GM23338 (cell line): ENCODE measurements at regions not wholly inside any gene's neighbourhood (a gene's known extent, or its start where the extent isn't known, plus 50 kb on each side); places are given as distances from the start of the nearest gene placed in this dataset.

Experiments used
- ATAC-seq: fragments of 200-7000 bp; cut with Tn5 transposase; 3 replicates; pipeline ENCODE4 v1.9.1; 2020
- DNase-seq: peaks from one replicate; pipeline ENCODE4 v3.0.0-alpha.2; 2015; ENCODE audit warnings: low spot score
- H2AFZ ChIP-seq: fragments of 200-600 bp; sonication (generic); 2 replicates; pipeline ENCODE4 v1.8.0; 2016; ENCODE audit warnings: antibody characterized with exemption, mild to moderate bottlenecking, moderate library complexity
- H3F3A ChIP-seq: fragments of 200-600 bp; sonication (generic); replicated peaks from 2 replicates; pipeline ENCODE4 v1.8.0; 2017; ENCODE audit warnings: antibody characterized with exemption, mixed run types, low read depth
- H3K27ac ChIP-seq: fragments of 200-600 bp; sonication (generic); 2 replicates; pipeline ENCODE4 v1.6.1; 2016; ENCODE audit warnings: low read depth
- H3K27me3 ChIP-seq: fragments of 200-600 bp; sonication (generic); 2 replicates; pipeline ENCODE4 v1.8.0; 2016; ENCODE audit warnings: mild to moderate bottlenecking, mixed run types, moderate library complexity; ENCODE audit not compliant: insufficient read depth
- H3K36me3 ChIP-seq: fragments of 200-600 bp; sonication (generic); 2 replicates; pipeline ENCODE4 v1.8.0; 2016; ENCODE audit warnings: mild to moderate bottlenecking; ENCODE audit not compliant: insufficient read depth
- H3K4me1 ChIP-seq: fragments of 200-600 bp; sonication (generic); 2 replicates; pipeline ENCODE4 v1.8.0; 2016; ENCODE audit warnings: mild to moderate bottlenecking, moderate library complexity; ENCODE audit not compliant: insufficient read depth
- H3K4me2 ChIP-seq: fragments of 200-600 bp; sonication (generic); 2 replicates; pipeline ENCODE4 v1.7.1; 2017; ENCODE audit warnings: mixed run types
- H3K4me3 ChIP-seq: fragments of 200-600 bp; sonication (generic); 2 replicates; pipeline ENCODE4 v1.6.1; 2016; ENCODE audit warnings: mixed run types
- H3K79me2 ChIP-seq: fragments of 200-600 bp; sonication (generic); replicated peaks from 2 replicates; pipeline ENCODE4 v1.8.0; 2017; ENCODE audit warnings: mild to moderate bottlenecking; ENCODE audit not compliant: insufficient read depth
- H3K9me2 ChIP-seq: fragments of 200-600 bp; sonication (generic); 2 replicates; pipeline ENCODE4 v1.8.0; 2017; ENCODE audit not compliant: insufficient read depth
- H4K20me1 ChIP-seq: fragments of 200-600 bp; sonication (generic); replicated peaks from 2 replicates; pipeline ENCODE4 v1.8.0; 2017; ENCODE audit warnings: mild to moderate bottlenecking; ENCODE audit not compliant: insufficient read depth
- H3K27ac Mint-ChIP-seq: 2 replicates; pipeline ENCODE4 v1.8.0; 2020; ENCODE audit warnings: inconsistent platforms, mild to moderate bottlenecking, moderate library complexity, mixed read lengths
- H3K27me3 Mint-ChIP-seq: 3 replicates; pipeline ENCODE4 v1.8.0; 2022; ENCODE audit warnings: low read depth, mild to moderate bottlenecking, moderate library complexity, mixed read lengths, inconsistent platforms; ENCODE audit not compliant: insufficient read depth, poor library complexity
- H3K36me3 Mint-ChIP-seq: 3 replicates; pipeline ENCODE4 v1.8.0; 2021; ENCODE audit warnings: low read depth, mild to moderate bottlenecking, inconsistent platforms, moderate library complexity, mixed read lengths
- H3K4me1 Mint-ChIP-seq: 3 replicates; pipeline ENCODE4 v1.8.0; 2020; ENCODE audit warnings: mild to moderate bottlenecking, inconsistent platforms, mixed read lengths
- H3K4me3 Mint-ChIP-seq: 3 replicates; pipeline ENCODE4 v1.8.0; 2021; ENCODE audit warnings: moderate library complexity, mild to moderate bottlenecking, inconsistent platforms, mixed read lengths
- H3K9me3 Mint-ChIP-seq: 3 replicates; pipeline ENCODE4 v1.8.0; 2020; ENCODE audit warnings: moderate library complexity, mild to moderate bottlenecking, inconsistent platforms, mixed read lengths
- CREB1 ChIP-seq: fragments of 250-450 bp; sonication (Bioruptor Pico); IDR thresholded peaks from 2 replicates; pipeline ENCODE4 v1.5.0; 2020; ENCODE audit warnings: low read depth, mild to moderate bottlenecking, moderate library complexity
- EZH2 ChIP-seq: fragments of 200-600 bp; sonication (generic); IDR thresholded peaks from one replicate; pipeline ENCODE4 v1.8.0; 2017; ENCODE audit warnings: antibody characterized with exemption, mild to moderate bottlenecking, low read depth; ENCODE audit not compliant: unreplicated experiment
- EZH2phosphoT487 ChIP-seq: fragments of 200-600 bp; sonication (generic); IDR thresholded peaks from one replicate; pipeline ENCODE4 v1.8.1; 2018; ENCODE audit warnings: antibody characterized with exemption; ENCODE audit not compliant: unreplicated experiment
- JUNB ChIP-seq: IDR thresholded peaks from one replicate; pipeline ENCODE4 v1.6.1; 2016; ENCODE audit warnings: antibody characterized with exemption; ENCODE audit not compliant: unreplicated experiment
- NANOG ChIP-seq: IDR thresholded peaks from 2 replicates; pipeline ENCODE4 v1.6.1; 2016; ENCODE audit warnings: antibody characterized with exemption, borderline replicate concordance
- POLR2AphosphoS5 ChIP-seq: IDR thresholded peaks from 2 replicates; pipeline ENCODE4 v1.6.1; 2016; ENCODE audit warnings: antibody characterized with exemption, low read depth
- STAT1 ChIP-seq: IDR thresholded peaks from one replicate; pipeline ENCODE4 v1.6.1; 2016; ENCODE audit warnings: antibody characterized with exemption; ENCODE audit not compliant: unreplicated experiment
- ZNF114 ChIP-seq: fragments of 250-450 bp; sonication (Bioruptor Pico); IDR thresholded peaks from 2 replicates; pipeline ENCODE4 v1.5.0; 2020; ENCODE audit warnings: mild to moderate bottlenecking, moderate library complexity
- ZNF331 ChIP-seq: fragments of 250-450 bp; sonication (Bioruptor Pico); IDR thresholded peaks from 2 replicates; pipeline ENCODE4 v1.5.0; 2020; ENCODE audit warnings: low read depth, mild to moderate bottlenecking, moderate library complexity
- TF ChIP-seq, protein P1 (sequence below), 2 experiments: fragments of 200-600 bp in 1 of 2; sonication (generic) in 1 of 2; conservative IDR thresholded peaks; 2 replicates each; pipeline versions ENCODE4 v1.5.1 to v1.6.1; 2016 to 2017; ENCODE audit warnings: antibody characterized with exemption in 2 of 2, low read depth in 2 of 2, mild to moderate bottlenecking in 2 of 2, moderate library complexity in 1 of 2
- TF ChIP-seq, protein P2 (sequence below): IDR thresholded peaks from 2 replicates; pipeline ENCODE4 v1.6.1; 2016; ENCODE audit warnings: antibody characterized with exemption
- TF ChIP-seq, protein P3 (sequence below): IDR thresholded peaks from one replicate; pipeline ENCODE4 v1.6.1; 2018; ENCODE audit warnings: antibody characterized with exemption; ENCODE audit not compliant: unreplicated experiment

DNA sequence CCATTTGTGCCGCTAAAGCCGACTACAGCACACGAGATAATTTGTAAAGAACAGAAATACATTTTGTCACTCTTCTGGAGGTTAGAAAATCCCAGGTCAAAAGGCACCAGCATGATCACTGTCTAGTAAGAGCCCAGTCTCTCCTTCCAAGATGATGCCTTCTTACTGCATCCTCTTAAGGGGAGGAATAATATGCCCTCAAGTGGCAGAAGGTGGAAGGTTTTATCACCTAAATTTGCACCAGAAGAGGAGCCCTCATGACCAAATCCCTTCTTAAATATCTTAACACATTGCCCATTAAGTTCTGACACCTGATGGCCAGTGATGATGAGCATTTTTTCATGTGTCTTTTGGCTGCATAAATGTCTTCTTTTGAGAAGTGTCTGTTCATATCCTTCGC is 326.7 kb upstream of the RGS18 start:
- Mint-ChIP-seq H3K4me3 (no peak overlapping the region), H3K27me3 (peaks cover 2% of the 10 kb centered on the region), H3K27ac (no peak overlapping the region), H3K4me1 (no peaks in the 10 kb centered on the region), H3K9me3 (no peaks in the 10 kb centered on the region), H3K36me3 (no peaks in the 10 kb centered on the region)
- ATAC-seq (peak; percentile 84), DNase-seq (peak; percentile 59)
- H3K27me3 ChIP-seq = no peaks in the 10 kb centered on the region
- H3K9me2 ChIP-seq = 0 out of 2 replicates have a peak, but pooled peaks cover 3% of the 10 kb centered on the region
- no peak for TF ChIP-seq NANOG
- TF ChIP-seq, protein P1, sequence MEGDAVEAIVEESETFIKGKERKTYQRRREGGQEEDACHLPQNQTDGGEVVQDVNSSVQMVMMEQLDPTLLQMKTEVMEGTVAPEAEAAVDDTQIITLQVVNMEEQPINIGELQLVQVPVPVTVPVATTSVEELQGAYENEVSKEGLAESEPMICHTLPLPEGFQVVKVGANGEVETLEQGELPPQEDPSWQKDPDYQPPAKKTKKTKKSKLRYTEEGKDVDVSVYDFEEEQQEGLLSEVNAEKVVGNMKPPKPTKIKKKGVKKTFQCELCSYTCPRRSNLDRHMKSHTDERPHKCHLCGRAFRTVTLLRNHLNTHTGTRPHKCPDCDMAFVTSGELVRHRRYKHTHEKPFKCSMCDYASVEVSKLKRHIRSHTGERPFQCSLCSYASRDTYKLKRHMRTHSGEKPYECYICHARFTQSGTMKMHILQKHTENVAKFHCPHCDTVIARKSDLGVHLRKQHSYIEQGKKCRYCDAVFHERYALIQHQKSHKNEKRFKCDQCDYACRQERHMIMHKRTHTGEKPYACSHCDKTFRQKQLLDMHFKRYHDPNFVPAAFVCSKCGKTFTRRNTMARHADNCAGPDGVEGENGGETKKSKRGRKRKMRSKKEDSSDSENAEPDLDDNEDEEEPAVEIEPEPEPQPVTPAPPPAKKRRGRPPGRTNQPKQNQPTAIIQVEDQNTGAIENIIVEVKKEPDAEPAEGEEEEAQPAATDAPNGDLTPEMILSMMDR (conservative IDR thresholded peaks at IDR 0.05; ENCODE audit: low read depth in 2 of 2) = peak; percentile 55 to 74
- no peaks in the 10 kb centered on the region for H3K4me1 ChIP-seq
- no peak overlapping the region for H2AFZ ChIP-seq
- no peak overlapping the region for H3K4me2 ChIP-seq
- H3K27ac ChIP-seq = no peak overlapping the region
- no peak overlapping the region for H3K4me3 ChIP-seq
- H3K36me3 ChIP-seq = no peaks in the 10 kb centered on the region
- H4K20me1 ChIP-seq = no peaks in the 10 kb centered on the region
- H3K79me2 ChIP-seq = no peaks in the 10 kb centered on the region
- H3F3A ChIP-seq = no peaks in the 10 kb centered on the region

DNA sequence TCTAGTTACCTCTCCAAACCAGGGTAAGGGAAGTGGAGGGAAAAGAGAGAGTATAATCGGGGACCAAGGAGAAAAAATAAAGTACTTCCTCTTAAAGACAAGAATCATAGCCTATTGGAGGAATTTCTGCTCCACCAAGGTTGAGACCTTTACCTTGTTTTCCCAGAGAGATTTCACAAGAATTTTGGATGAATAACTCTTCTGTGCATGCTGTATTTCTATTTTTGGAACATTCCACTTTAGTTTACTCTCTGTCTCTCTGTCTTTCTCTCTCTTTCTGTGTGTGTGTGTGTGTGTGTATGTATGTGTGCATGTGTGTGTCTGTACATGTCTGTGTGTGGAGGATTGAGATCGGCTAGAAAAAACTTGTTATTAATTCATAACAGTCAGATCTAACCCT is 318.4 kb upstream of the RGS18 start:
- no peak overlapping the region for H3K27ac Mint-ChIP-seq
- no peak for ATAC-seq
- TF ChIP-seq ZNF114 (no peak), JUNB (no peak), STAT1 (no peak), EZH2phosphoT487 (no peak), EZH2 (no peak), POLR2AphosphoS5 (no peak), ZNF331 (no peak), NANOG (no peak), CREB1 (CRISPR knock-in tag) (no peak)
- TF ChIP-seq, protein P1 (conservative IDR thresholded peaks at IDR 0.05; ENCODE audit: low read depth in 2 of 2) = no peak
- TF ChIP-seq, protein P2, sequence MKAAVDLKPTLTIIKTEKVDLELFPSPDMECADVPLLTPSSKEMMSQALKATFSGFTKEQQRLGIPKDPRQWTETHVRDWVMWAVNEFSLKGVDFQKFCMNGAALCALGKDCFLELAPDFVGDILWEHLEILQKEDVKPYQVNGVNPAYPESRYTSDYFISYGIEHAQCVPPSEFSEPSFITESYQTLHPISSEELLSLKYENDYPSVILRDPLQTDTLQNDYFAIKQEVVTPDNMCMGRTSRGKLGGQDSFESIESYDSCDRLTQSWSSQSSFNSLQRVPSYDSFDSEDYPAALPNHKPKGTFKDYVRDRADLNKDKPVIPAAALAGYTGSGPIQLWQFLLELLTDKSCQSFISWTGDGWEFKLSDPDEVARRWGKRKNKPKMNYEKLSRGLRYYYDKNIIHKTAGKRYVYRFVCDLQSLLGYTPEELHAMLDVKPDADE = no peak
- TF ChIP-seq, protein P3, sequence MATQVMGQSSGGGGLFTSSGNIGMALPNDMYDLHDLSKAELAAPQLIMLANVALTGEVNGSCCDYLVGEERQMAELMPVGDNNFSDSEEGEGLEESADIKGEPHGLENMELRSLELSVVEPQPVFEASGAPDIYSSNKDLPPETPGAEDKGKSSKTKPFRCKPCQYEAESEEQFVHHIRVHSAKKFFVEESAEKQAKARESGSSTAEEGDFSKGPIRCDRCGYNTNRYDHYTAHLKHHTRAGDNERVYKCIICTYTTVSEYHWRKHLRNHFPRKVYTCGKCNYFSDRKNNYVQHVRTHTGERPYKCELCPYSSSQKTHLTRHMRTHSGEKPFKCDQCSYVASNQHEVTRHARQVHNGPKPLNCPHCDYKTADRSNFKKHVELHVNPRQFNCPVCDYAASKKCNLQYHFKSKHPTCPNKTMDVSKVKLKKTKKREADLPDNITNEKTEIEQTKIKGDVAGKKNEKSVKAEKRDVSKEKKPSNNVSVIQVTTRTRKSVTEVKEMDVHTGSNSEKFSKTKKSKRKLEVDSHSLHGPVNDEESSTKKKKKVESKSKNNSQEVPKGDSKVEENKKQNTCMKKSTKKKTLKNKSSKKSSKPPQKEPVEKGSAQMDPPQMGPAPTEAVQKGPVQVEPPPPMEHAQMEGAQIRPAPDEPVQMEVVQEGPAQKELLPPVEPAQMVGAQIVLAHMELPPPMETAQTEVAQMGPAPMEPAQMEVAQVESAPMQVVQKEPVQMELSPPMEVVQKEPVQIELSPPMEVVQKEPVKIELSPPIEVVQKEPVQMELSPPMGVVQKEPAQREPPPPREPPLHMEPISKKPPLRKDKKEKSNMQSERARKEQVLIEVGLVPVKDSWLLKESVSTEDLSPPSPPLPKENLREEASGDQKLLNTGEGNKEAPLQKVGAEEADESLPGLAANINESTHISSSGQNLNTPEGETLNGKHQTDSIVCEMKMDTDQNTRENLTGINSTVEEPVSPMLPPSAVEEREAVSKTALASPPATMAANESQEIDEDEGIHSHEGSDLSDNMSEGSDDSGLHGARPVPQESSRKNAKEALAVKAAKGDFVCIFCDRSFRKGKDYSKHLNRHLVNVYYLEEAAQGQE = no peak

More for the DNA sequence above, 318.4 kb upstream of the RGS18 start:
- Mint-ChIP-seq H3K27me3 (no peaks in the 10 kb centered on the region), H3K36me3 (no peaks in the 10 kb centered on the region), H3K9me3 (no peaks in the 10 kb centered on the region), H3K4me1 (peaks cover 2% of the 10 kb centered on the region; the same call in 1 of the 3 replicates), H3K4me3 (no peak overlapping the region)
- no peaks in the 10 kb centered on the region for H4K20me1 ChIP-seq
- no peak overlapping the region for H2AFZ ChIP-seq
- no peak overlapping the region for H3K4me2 ChIP-seq
- H3K36me3 ChIP-seq = no peaks in the 10 kb centered on the region
- H3K27me3 ChIP-seq = no peaks in the 10 kb centered on the region
- no peaks in the 10 kb centered on the region for H3K4me1 ChIP-seq
- H3K9me2 ChIP-seq = no peaks in the 10 kb centered on the region
- no peak overlapping the region for H3K27ac ChIP-seq
- H3F3A ChIP-seq = no peaks in the 10 kb centered on the region
- H3K4me3 ChIP-seq = no peak overlapping the region
- H3K79me2 ChIP-seq = no peaks in the 10 kb centered on the region
- DNase-seq = no peak
